ENCODE measurements at regions not wholly inside any gene's neighbourhood (a gene's known extent, or its start where the extent isn't known, plus 50 kb on each side); places are given as distances from the start of the nearest gene placed in this dataset.

GRCh38 chr15:59953392-59953883 lies 50.7 kb upstream of the FOXB1 start:
- Histone ChIP-seq H3K9me3 (ENCODE audit: low read depth, low read length) (no peaks in the 10 kb centered on the region), H3K27ac (ENCODE audit: low read depth, low read length) (no peak overlapping the region), H3K4me2 (ENCODE audit: insufficient read depth, low read length) (no peak overlapping the region)

DNA sequence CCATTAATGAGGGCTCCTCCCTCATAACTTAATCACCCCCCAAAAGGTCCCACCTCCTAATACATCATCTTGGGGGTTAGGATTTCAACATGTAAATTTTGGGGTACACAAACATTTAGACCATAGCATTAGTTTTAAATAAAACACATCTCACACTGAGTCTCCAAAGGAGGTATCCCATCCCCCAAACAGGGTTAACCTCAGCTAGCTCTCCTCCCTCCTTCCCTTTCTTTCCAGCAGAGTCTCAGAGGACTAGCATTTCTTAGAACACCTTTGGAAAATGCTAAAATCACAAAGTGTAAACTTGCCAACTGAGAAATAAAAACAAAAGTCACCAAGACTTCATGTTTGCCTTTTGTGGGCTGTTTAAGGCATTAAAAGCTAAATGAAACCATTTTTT lies 51.2 kb upstream of the FOXB1 start:
- no peaks in the 10 kb centered on the region for H3K4me1 ChIP-seq (ENCODE audit: insufficient read depth, low read length)
- TF ChIP-seq, protein P1, sequence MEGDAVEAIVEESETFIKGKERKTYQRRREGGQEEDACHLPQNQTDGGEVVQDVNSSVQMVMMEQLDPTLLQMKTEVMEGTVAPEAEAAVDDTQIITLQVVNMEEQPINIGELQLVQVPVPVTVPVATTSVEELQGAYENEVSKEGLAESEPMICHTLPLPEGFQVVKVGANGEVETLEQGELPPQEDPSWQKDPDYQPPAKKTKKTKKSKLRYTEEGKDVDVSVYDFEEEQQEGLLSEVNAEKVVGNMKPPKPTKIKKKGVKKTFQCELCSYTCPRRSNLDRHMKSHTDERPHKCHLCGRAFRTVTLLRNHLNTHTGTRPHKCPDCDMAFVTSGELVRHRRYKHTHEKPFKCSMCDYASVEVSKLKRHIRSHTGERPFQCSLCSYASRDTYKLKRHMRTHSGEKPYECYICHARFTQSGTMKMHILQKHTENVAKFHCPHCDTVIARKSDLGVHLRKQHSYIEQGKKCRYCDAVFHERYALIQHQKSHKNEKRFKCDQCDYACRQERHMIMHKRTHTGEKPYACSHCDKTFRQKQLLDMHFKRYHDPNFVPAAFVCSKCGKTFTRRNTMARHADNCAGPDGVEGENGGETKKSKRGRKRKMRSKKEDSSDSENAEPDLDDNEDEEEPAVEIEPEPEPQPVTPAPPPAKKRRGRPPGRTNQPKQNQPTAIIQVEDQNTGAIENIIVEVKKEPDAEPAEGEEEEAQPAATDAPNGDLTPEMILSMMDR (IDR thresholded peaks at IDR 0.05; ENCODE audit: extremely low read depth, low read depth, low read length): no peak
- no peak overlapping the region for H2AFZ ChIP-seq (ENCODE audit: low read length)
- no peaks in the 10 kb centered on the region for H3K36me3 ChIP-seq (ENCODE audit: insufficient read depth, low read length)
- H3K4me2 ChIP-seq (ENCODE audit: insufficient read depth, low read length): no peak overlapping the region
- DNase-seq (ENCODE audit: insufficient read length, low spot score, missing footprints): no peak
- H3K79me2 ChIP-seq (ENCODE audit: insufficient read depth, low read length): no peaks in the 10 kb centered on the region
- H4K20me1 ChIP-seq (ENCODE audit: insufficient read depth, low read length): no peaks in the 10 kb centered on the region
- no peak overlapping the region for H3K27ac ChIP-seq (ENCODE audit: low read depth, low read length)
- no peak overlapping the region for H3K4me3 ChIP-seq (ENCODE audit: insufficient read depth, low read length)
- no peaks in the 10 kb centered on the region for H3K27me3 ChIP-seq (ENCODE audit: insufficient read depth, low read length)
- no peaks in the 10 kb centered on the region for H3K9me3 ChIP-seq (ENCODE audit: low read depth, low read length)

More at GRCh38 chr15:59953392-59953883, 50.7 kb upstream of the FOXB1 start:
- DNase-seq (ENCODE audit: insufficient read length, low spot score, missing footprints): no peak
- TF ChIP-seq, protein P1 (IDR thresholded peaks at IDR 0.05; ENCODE audit: extremely low read depth, low read depth, low read length): no peak
- no peak overlapping the region for H2AFZ ChIP-seq (ENCODE audit: low read length)
- no peaks in the 10 kb centered on the region for H3K36me3 ChIP-seq (ENCODE audit: insufficient read depth, low read length)
- H4K20me1 ChIP-seq (ENCODE audit: insufficient read depth, low read length): no peaks in the 10 kb centered on the region
- no peaks in the 10 kb centered on the region for H3K27me3 ChIP-seq (ENCODE audit: insufficient read depth, low read length)
- no peaks in the 10 kb centered on the region for H3K4me1 ChIP-seq (ENCODE audit: insufficient read depth, low read length)
- no peaks in the 10 kb centered on the region for H3K79me2 ChIP-seq (ENCODE audit: insufficient read depth, low read length)
- H3K4me3 ChIP-seq (ENCODE audit: insufficient read depth, low read length): no peak overlapping the region

DNA sequence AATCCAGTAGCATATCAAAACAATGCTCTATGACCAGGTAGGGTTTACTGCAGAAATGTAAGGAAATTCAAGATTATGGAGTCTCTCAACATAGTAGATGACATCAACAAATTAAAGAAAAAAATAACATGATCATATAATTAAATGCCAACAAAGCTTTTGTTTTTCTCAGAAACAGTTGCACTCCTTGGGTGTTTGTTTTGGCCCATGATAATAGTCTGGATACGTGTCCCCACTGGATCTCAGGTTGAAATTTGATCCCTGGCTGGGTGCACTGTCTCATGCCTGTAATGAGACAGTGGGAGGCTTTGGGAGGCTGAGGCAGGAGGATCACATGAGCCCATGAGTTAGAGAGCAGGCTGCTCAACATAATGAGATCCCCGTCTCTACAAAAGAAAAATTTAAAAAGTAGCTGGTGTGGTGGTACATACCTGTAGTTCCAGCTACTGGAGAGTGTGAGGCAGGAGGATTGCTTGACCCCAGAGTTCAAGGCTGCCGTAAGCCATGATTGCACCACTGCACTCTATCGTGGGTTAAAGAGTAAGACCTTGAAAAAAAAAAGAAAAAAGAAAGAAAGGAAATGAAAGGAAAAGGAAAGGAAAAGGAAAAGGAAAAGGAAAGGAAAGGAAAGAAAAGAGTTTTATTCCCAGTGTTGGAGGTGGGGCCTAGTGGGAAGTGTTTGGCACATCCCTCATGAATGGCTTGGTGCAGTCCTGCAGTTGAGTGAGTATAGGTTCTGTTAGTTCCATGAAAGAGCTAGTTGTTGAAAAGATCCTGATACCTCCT lies 53.3 kb upstream of the FOXB1 start:
- Histone ChIP-seq H2AFZ (ENCODE audit: low read length) (no peak overlapping the region), H3K79me2 (ENCODE audit: insufficient read depth, low read length) (no peaks in the 10 kb centered on the region), H3K27ac (ENCODE audit: low read depth, low read length) (no peak overlapping the region), H3K4me2 (ENCODE audit: insufficient read depth, low read length) (no peak overlapping the region), H3K4me1 (ENCODE audit: insufficient read depth, low read length) (no peaks in the 10 kb centered on the region), H3K4me3 (ENCODE audit: insufficient read depth, low read length) (no peak overlapping the region), H3K9me3 (ENCODE audit: low read depth, low read length) (no peaks in the 10 kb centered on the region), H3K36me3 (ENCODE audit: insufficient read depth, low read length) (no peaks in the 10 kb centered on the region), H3K27me3 (ENCODE audit: insufficient read depth, low read length) (no peaks in the 10 kb centered on the region), H4K20me1 (ENCODE audit: insufficient read depth, low read length) (no peaks in the 10 kb centered on the region)
- no peak for DNase-seq (ENCODE audit: insufficient read length, low spot score, missing footprints)
- TF ChIP-seq, protein P1 (IDR thresholded peaks at IDR 0.05; ENCODE audit: extremely low read depth, low read depth, low read length): no peak

DNA sequence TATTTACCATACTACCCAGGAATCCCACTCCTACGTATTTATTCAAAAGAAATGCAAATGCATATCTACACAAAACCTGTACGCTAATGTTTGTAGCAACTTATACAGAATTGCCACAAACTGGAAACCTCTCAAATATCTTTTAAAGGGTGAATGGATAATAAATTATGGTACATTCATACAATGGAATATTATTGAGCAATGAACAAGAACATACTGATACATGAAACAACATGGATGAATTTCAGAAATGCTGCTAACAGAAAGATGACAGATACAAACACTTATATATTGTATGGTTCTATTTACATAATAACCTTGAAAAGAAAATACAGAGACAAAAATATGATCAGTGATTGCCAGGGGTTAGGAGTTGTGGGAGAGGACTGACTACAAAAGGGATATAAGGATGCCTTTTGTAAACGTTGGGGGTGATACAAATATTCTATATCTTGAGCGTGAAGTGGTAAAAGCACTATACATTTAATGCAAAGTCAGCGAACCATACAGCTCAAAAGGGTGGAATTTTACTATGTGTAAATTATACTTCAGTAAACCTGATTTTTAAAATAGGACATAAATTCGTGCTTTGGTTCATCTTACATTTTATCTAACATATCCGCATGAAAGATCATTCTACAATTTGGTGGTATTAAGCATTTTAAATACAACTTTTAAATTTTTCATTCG lies 55.0 kb upstream of the FOXB1 start:
- Histone ChIP-seq H3K27ac (ENCODE audit: low read depth, low read length) (no peak overlapping the region), H3K79me2 (ENCODE audit: insufficient read depth, low read length) (no peaks in the 10 kb centered on the region), H3K36me3 (ENCODE audit: insufficient read depth, low read length) (no peaks in the 10 kb centered on the region), H3K9me3 (ENCODE audit: low read depth, low read length) (no peaks in the 10 kb centered on the region), H3K4me1 (ENCODE audit: insufficient read depth, low read length) (no peaks in the 10 kb centered on the region), H3K27me3 (ENCODE audit: insufficient read depth, low read length) (peaks cover 4% of the 10 kb centered on the region), H3K4me2 (ENCODE audit: insufficient read depth, low read length) (no peak overlapping the region), H4K20me1 (ENCODE audit: insufficient read depth, low read length) (no peaks in the 10 kb centered on the region), H2AFZ (ENCODE audit: low read length) (no peak overlapping the region), H3K4me3 (ENCODE audit: insufficient read depth, low read length) (no peak overlapping the region)
- DNase-seq (ENCODE audit: insufficient read length, low spot score, missing footprints): no peak
- TF ChIP-seq, protein P1 (IDR thresholded peaks at IDR 0.05; ENCODE audit: extremely low read depth, low read depth, low read length): no peak
